Neural cell (in vitro differentiated cells): ENCODE measurements at regions not wholly inside any gene's neighbourhood (a gene's known extent, or its start where the extent isn't known, plus 50 kb on each side); places are given as distances from the start of the nearest gene placed in this dataset.

Experiments used
- H2AFZ ChIP-seq: fragments of 200-600, 300-800 bp; sonication (generic), shearing (Covaris generic); 2 replicates; pipeline ENCODE4 v1.6.0; 2014; ENCODE audit warnings: low read depth, mild to moderate bottlenecking, antibody characterized with exemption, low read length, moderate library complexity
- H3F3A ChIP-seq: fragments of 200-600 bp; shearing (Covaris generic); 2 replicates; pipeline ENCODE4 v1.6.1; 2016; ENCODE audit warnings: mild to moderate bottlenecking, moderate library complexity, mixed read lengths, antibody characterized with exemption, low read length; ENCODE audit not compliant: insufficient read depth, poor library complexity, severe bottlenecking
- H3K27ac ChIP-seq: fragments of 200-600, 300-800 bp; sonication (generic), shearing (Covaris generic); 2 replicates; pipeline ENCODE4 v1.5.1; 2014; ENCODE audit warnings: mild to moderate bottlenecking, low read length, moderate library complexity
- H3K27me3 ChIP-seq: fragments of 300-800, 200-600 bp; sonication (generic), shearing (Covaris generic); 2 replicates; pipeline ENCODE4 v1.6.0; 2014; ENCODE audit warnings: mild to moderate bottlenecking, low read depth, low read length, moderate library complexity; ENCODE audit not compliant: insufficient read depth
- H3K36me3 ChIP-seq: fragments of 300-800, 200-600 bp; sonication (generic), shearing (Covaris generic); 2 replicates; pipeline ENCODE4 v1.5.1; 2014; ENCODE audit warnings: mild to moderate bottlenecking, antibody characterized with exemption, low read length, moderate library complexity; ENCODE audit not compliant: insufficient read depth
- H3K4me2 ChIP-seq: fragments of 300-800, 200-600 bp; sonication (generic), shearing (Covaris generic); 2 replicates; pipeline ENCODE4 v1.6.0; 2014; ENCODE audit warnings: mild to moderate bottlenecking, low read length
- H3K4me3 ChIP-seq: fragments of 300-800, 200-600 bp; sonication (generic), shearing (Covaris generic); 2 replicates; pipeline ENCODE4 v1.5.1; 2014; ENCODE audit warnings: mild to moderate bottlenecking, low read length, moderate library complexity
- H3K79me2 ChIP-seq: fragments of 200-600 bp; shearing (Covaris generic); replicated peaks from 2 replicates; pipeline ENCODE4 v1.6.0; 2014; ENCODE audit warnings: mild to moderate bottlenecking, low read length, moderate library complexity; ENCODE audit not compliant: insufficient read depth
- H3K9ac ChIP-seq: fragments of 300-800, 200-600 bp; sonication (generic), shearing (Covaris generic); 2 replicates; pipeline ENCODE4 v1.6.1; 2016; ENCODE audit warnings: mild to moderate bottlenecking, low read length, mixed read lengths
- H3K9me2 ChIP-seq: fragments of 200-600 bp; shearing (Covaris generic); 2 replicates; pipeline ENCODE4 v1.6.1; 2016; ENCODE audit warnings: mild to moderate bottlenecking, low read length, mixed read lengths; ENCODE audit not compliant: insufficient read depth
- H3K9me3 ChIP-seq: fragments of 200-600, 300-800 bp; sonication (generic), shearing (Covaris generic); 2 replicates; pipeline ENCODE4 v1.6.1; 2016; ENCODE audit warnings: mild to moderate bottlenecking, mixed run types, low read length, moderate library complexity, mixed read lengths
- H4K20me1 ChIP-seq: fragments of 200-600 bp; shearing (Covaris generic); 2 replicates; pipeline ENCODE4 v1.6.1; 2016; ENCODE audit warnings: mild to moderate bottlenecking, mixed run types; ENCODE audit not compliant: insufficient read depth
- EP300 ChIP-seq: fragments of 450-650 bp; conservative IDR thresholded peaks from 2 replicates; pipeline ENCODE4 v1.6.1; 2014; ENCODE audit warnings: antibody characterized with exemption, mild to moderate bottlenecking, moderate library complexity; ENCODE audit not compliant: poor library complexity, severe bottlenecking
- EZH2 ChIP-seq: fragments of 200-600, 300-800 bp; shearing (Covaris generic), sonication (generic); IDR thresholded peaks from 2 replicates; pipeline ENCODE4 v1.6.1; 2014; ENCODE audit warnings: antibody characterized with exemption, low read length, borderline replicate concordance, mild to moderate bottlenecking; ENCODE audit not compliant: insufficient read depth, poor library complexity, severe bottlenecking
- MXI1 ChIP-seq: fragments of 450-650 bp; conservative IDR thresholded peaks from 2 replicates; pipeline ENCODE4 v1.6.1; 2014; ENCODE audit warnings: antibody characterized with exemption, mild to moderate bottlenecking; ENCODE audit not compliant: poor library complexity, severe bottlenecking
- POLR2AphosphoS5 ChIP-seq: IDR thresholded peaks from 2 replicates; pipeline ENCODE4 v1.6.1; 2012
- RAD21 ChIP-seq: fragments of 450-650 bp; conservative IDR thresholded peaks from 2 replicates; pipeline ENCODE4 v1.6.1; 2014; ENCODE audit warnings: antibody characterized with exemption, mild to moderate bottlenecking, moderate library complexity
- SMC3 ChIP-seq: fragments of 450-650 bp; conservative IDR thresholded peaks from 2 replicates; pipeline ENCODE4 v1.6.1; 2014; ENCODE audit warnings: antibody characterized with exemption, mild to moderate bottlenecking, moderate library complexity; ENCODE audit not compliant: poor library complexity
- TAF1 ChIP-seq: IDR thresholded peaks from 2 replicates; pipeline ENCODE4 v1.6.1; 2012; ENCODE audit warnings: low read depth
- TF ChIP-seq, protein P1 (sequence below): fragments of 450-650 bp; IDR thresholded peaks from 2 replicates; pipeline ENCODE4 v1.5.1; 2014; ENCODE audit warnings: antibody characterized with exemption, mild to moderate bottlenecking, moderate library complexity; ENCODE audit not compliant: poor library complexity, severe bottlenecking
- TF ChIP-seq, protein P2 (sequence below): IDR thresholded peaks from 2 replicates; pipeline ENCODE4 v1.6.1; 2012; ENCODE audit warnings: borderline replicate concordance

DNA sequence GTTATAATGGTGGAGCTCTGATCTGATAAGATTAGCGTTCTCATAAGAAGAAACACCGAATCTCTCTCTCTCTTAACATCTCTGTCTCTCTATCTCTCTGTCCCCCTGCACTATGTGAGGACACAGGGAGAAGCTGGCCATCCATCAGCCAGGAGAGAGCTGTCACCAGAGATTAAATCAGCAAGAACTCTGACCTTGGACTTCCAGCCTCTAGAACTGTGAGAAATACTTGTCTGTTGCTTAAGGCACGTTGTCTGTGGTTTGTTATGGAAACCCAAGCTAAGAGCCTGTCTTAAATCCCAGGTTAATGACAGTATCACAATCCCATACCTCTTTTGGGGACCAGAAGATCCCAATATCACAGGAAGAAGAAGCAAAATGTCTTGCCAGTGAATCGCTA, 132.0 kb upstream of the AKR1E2 start:
- Histone ChIP-seq H3K27ac (no peak overlapping the region), H3F3A (no peaks in the 10 kb centered on the region), H3K9me3 (no peaks in the 10 kb centered on the region), H3K36me3 (no peaks in the 10 kb centered on the region), H3K9me2 (no peaks in the 10 kb centered on the region), H2AFZ (no peak overlapping the region), H3K79me2 (no peaks in the 10 kb centered on the region), H3K27me3 (no peaks in the 10 kb centered on the region), H3K4me2 (no peak overlapping the region), H4K20me1 (no peaks in the 10 kb centered on the region), H3K4me3 (no peak overlapping the region), H3K9ac (no peak overlapping the region)
- TF ChIP-seq, protein P1, sequence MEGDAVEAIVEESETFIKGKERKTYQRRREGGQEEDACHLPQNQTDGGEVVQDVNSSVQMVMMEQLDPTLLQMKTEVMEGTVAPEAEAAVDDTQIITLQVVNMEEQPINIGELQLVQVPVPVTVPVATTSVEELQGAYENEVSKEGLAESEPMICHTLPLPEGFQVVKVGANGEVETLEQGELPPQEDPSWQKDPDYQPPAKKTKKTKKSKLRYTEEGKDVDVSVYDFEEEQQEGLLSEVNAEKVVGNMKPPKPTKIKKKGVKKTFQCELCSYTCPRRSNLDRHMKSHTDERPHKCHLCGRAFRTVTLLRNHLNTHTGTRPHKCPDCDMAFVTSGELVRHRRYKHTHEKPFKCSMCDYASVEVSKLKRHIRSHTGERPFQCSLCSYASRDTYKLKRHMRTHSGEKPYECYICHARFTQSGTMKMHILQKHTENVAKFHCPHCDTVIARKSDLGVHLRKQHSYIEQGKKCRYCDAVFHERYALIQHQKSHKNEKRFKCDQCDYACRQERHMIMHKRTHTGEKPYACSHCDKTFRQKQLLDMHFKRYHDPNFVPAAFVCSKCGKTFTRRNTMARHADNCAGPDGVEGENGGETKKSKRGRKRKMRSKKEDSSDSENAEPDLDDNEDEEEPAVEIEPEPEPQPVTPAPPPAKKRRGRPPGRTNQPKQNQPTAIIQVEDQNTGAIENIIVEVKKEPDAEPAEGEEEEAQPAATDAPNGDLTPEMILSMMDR, result no peak
- TF ChIP-seq RAD21, result no peak
- TF ChIP-seq POLR2AphosphoS5, result no peak
- TF ChIP-seq EZH2, result no peak
- TF ChIP-seq TAF1, result no peak
- TF ChIP-seq, protein P2, sequence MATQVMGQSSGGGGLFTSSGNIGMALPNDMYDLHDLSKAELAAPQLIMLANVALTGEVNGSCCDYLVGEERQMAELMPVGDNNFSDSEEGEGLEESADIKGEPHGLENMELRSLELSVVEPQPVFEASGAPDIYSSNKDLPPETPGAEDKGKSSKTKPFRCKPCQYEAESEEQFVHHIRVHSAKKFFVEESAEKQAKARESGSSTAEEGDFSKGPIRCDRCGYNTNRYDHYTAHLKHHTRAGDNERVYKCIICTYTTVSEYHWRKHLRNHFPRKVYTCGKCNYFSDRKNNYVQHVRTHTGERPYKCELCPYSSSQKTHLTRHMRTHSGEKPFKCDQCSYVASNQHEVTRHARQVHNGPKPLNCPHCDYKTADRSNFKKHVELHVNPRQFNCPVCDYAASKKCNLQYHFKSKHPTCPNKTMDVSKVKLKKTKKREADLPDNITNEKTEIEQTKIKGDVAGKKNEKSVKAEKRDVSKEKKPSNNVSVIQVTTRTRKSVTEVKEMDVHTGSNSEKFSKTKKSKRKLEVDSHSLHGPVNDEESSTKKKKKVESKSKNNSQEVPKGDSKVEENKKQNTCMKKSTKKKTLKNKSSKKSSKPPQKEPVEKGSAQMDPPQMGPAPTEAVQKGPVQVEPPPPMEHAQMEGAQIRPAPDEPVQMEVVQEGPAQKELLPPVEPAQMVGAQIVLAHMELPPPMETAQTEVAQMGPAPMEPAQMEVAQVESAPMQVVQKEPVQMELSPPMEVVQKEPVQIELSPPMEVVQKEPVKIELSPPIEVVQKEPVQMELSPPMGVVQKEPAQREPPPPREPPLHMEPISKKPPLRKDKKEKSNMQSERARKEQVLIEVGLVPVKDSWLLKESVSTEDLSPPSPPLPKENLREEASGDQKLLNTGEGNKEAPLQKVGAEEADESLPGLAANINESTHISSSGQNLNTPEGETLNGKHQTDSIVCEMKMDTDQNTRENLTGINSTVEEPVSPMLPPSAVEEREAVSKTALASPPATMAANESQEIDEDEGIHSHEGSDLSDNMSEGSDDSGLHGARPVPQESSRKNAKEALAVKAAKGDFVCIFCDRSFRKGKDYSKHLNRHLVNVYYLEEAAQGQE, result no peak
- no peak for TF ChIP-seq SMC3
- no peak for TF ChIP-seq EP300
- no peak for TF ChIP-seq MXI1

DNA sequence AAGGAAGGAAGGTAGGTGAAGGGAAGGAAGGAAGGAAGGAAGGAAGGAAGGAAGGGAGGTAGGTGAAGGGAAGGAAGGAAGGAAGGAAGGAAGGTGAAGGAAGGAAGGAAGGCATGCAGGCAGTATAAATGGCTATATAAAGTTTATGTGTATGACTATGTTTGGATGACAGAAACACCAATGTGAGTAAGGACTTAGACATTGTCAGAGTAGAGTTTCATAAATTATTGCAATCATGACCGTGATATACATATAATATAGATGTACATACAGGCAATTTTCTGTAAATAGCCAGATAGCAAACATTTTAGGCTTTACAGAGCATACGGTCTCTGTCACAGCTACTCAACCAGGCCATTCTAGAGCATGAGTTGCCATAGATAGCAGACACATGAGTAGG, 133.8 kb upstream of the AKR1E2 start:
- no peaks in the 10 kb centered on the region for H3K79me2 ChIP-seq
- no peak overlapping the region for H3K9ac ChIP-seq
- no peak overlapping the region for H3K27ac ChIP-seq
- no peaks in the 10 kb centered on the region for H3K36me3 ChIP-seq
- H3K9me2 ChIP-seq, result no peaks in the 10 kb centered on the region
- H3K9me3 ChIP-seq, result no peaks in the 10 kb centered on the region
- H2AFZ ChIP-seq, result no peak overlapping the region
- no peak for TF ChIP-seq RAD21
- no peak for TF ChIP-seq SMC3
- TF ChIP-seq EZH2, result no peak
- no peak for TF ChIP-seq EP300
- no peak for TF ChIP-seq TAF1
- TF ChIP-seq POLR2AphosphoS5, result no peak
- no peaks in the 10 kb centered on the region for H4K20me1 ChIP-seq
- no peaks in the 10 kb centered on the region for H3K27me3 ChIP-seq
- no peak overlapping the region for H3K4me2 ChIP-seq
- no peak overlapping the region for H3K4me3 ChIP-seq
- H3F3A ChIP-seq, result no peaks in the 10 kb centered on the region

DNA sequence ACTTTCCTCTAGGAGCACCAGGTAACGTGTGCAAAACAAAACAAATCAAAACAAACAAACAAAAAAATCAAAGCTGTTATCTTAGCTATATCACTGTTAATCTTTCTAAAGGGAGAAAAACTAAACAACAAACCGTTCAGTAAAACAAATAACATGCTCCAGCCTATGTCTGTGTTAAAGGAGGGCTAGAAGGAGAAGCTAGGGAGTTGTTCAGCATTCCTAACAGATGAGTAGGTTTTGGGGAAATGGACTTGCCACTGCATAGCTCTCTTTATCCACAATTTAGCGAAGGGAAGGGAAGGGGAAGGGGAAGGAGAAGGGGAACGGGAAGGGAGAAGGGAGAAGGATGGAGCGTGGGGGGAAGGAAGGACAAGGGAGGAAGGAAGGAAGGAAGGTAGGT, 134.2 kb upstream of the AKR1E2 start:
- H3K36me3 ChIP-seq, result no peaks in the 10 kb centered on the region
- H3K27me3 ChIP-seq, result no peaks in the 10 kb centered on the region
- H4K20me1 ChIP-seq, result no peaks in the 10 kb centered on the region
- no peak overlapping the region for H3K4me3 ChIP-seq
- H3K4me2 ChIP-seq, result no peak overlapping the region
- TF ChIP-seq TAF1 (no peak), EP300 (no peak), SMC3 (no peak), MXI1 (no peak), RAD21 (no peak), POLR2AphosphoS5 (no peak)
- TF ChIP-seq, protein P2, result no peak
- TF ChIP-seq, protein P1, result no peak
- no peaks in the 10 kb centered on the region for H3K79me2 ChIP-seq
- no peak overlapping the region for H3K9ac ChIP-seq
- H3K9me3 ChIP-seq, result no peaks in the 10 kb centered on the region
- H3K9me2 ChIP-seq, result no peaks in the 10 kb centered on the region
- H2AFZ ChIP-seq, result no peak overlapping the region
- no peaks in the 10 kb centered on the region for H3F3A ChIP-seq
- no peak overlapping the region for H3K27ac ChIP-seq
